WTC11 (cell line): ENCODE measurements at regions not wholly inside any gene's neighbourhood (a gene's known extent, or its start where the extent isn't known, plus 50 kb on each side); places are given as distances from the start of the nearest gene placed in this dataset.
A peak's percentile ranks its signal among the peaks of the same experiment; 100 is the strongest.

Experiments used
- ATAC-seq: fragments of 200-7000 bp; cut with Tn5 transposase; 2 replicates; pipeline ENCODE4 v1.10.0; 2021; ENCODE audit warnings: mild to moderate bottlenecking, moderate library complexity
- CTCF ChIA-PET: fragments of 300-600 bp; sonication (Branson Sonifier 250); formaldehyde crosslinking; loops from one replicate; lab custom pipeline; 2021; ENCODE audit warnings: antibody characterized with exemption; lab: Charles Lee
- POLR2A ChIA-PET: fragments of 350-600 bp; sonication (Branson Sonifier 250); formaldehyde crosslinking; loops from one replicate; lab custom pipeline; 2021; ENCODE audit warnings: antibody characterized with exemption; lab: Charles Lee
- DNase-seq: peaks from one replicate; pipeline ENCODE4 v3.0.0; 2021; ENCODE audit warnings: low spot score
- H3K27ac Mint-ChIP-seq: 2 replicates; pipeline ENCODE4 v1.8.0; 2021; ENCODE audit warnings: mixed read lengths
- H3K27me3 Mint-ChIP-seq: 2 replicates; pipeline ENCODE4 v1.8.0; 2021; ENCODE audit warnings: low read depth, mild to moderate bottlenecking, moderate library complexity, mixed read lengths
- H3K36me3 Mint-ChIP-seq: 2 replicates; pipeline ENCODE4 v1.8.0; 2021; ENCODE audit warnings: mixed read lengths
- H3K4me1 Mint-ChIP-seq: 2 replicates; pipeline ENCODE4 v1.8.0; 2022; ENCODE audit warnings: mixed read lengths
- H3K4me3 Mint-ChIP-seq: 2 replicates; pipeline ENCODE4 v1.8.0; 2021; ENCODE audit warnings: mild to moderate bottlenecking, moderate library complexity, mixed read lengths
- H3K9me3 Mint-ChIP-seq: 2 replicates; pipeline ENCODE4 v1.8.0; 2021; ENCODE audit warnings: mixed read lengths
- ATF1 ChIP-seq: sonication (generic); formaldehyde crosslinking; IDR thresholded peaks from 2 replicates; pipeline ENCODE4 v1.8.1; 2023; ENCODE audit warnings: mild to moderate bottlenecking, moderate library complexity, missing genetic modification reagents
- ELF4 ChIP-seq: sonication (generic); formaldehyde crosslinking; IDR thresholded peaks from 2 replicates; pipeline ENCODE4 v1.8.1; 2022; ENCODE audit warnings: low read depth, mild to moderate bottlenecking, moderate library complexity, missing genetic modification reagents
- EMX1 ChIP-seq: fragments of 250-450 bp; sonication (Bioruptor Pico); IDR thresholded peaks from 2 replicates; pipeline ENCODE4 v1.8.0; 2021; ENCODE audit warnings: mild to moderate bottlenecking
- GABPB1 ChIP-seq: sonication (generic); formaldehyde crosslinking; IDR thresholded peaks from 2 replicates; pipeline ENCODE4 v1.8.1; 2023; ENCODE audit warnings: mild to moderate bottlenecking, missing genetic modification reagents
- GRHL2 ChIP-seq: fragments of 250-450 bp; sonication (Bioruptor Pico); IDR thresholded peaks from 2 replicates; pipeline ENCODE4 v1.8.0; 2022; ENCODE audit warnings: mild to moderate bottlenecking, moderate library complexity; ENCODE audit not compliant: insufficient replicate concordance, severe bottlenecking
- JUN ChIP-seq: sonication (generic); formaldehyde crosslinking; IDR thresholded peaks from 2 replicates; pipeline ENCODE4 v1.8.0; 2023; ENCODE audit warnings: mild to moderate bottlenecking, missing genetic modification reagents
- KAT7 ChIP-seq: sonication (generic); formaldehyde crosslinking; IDR thresholded peaks from 2 replicates; pipeline ENCODE4 v1.8.1; 2023; ENCODE audit warnings: missing genetic modification reagents, mild to moderate bottlenecking, borderline replicate concordance
- MYBL2 ChIP-seq: sonication (generic); formaldehyde crosslinking; IDR thresholded peaks from 2 replicates; pipeline ENCODE4 v1.8.1; 2023; ENCODE audit warnings: mild to moderate bottlenecking, moderate library complexity, missing genetic modification reagents
- NR1H2 ChIP-seq: sonication (generic); formaldehyde crosslinking; IDR thresholded peaks from 2 replicates; pipeline ENCODE4 v1.9.0; 2021; ENCODE audit warnings: mild to moderate bottlenecking, moderate library complexity, missing genetic modification reagents
- NR2C2 ChIP-seq: sonication (generic); formaldehyde crosslinking; IDR thresholded peaks from 2 replicates; pipeline ENCODE4 v1.8.0; 2022; ENCODE audit warnings: mild to moderate bottlenecking, missing genetic modification reagents
- RELA ChIP-seq: sonication (generic); formaldehyde crosslinking; IDR thresholded peaks from 2 replicates; pipeline ENCODE4 v1.8.1; 2022; ENCODE audit warnings: missing genetic modification reagents, mild to moderate bottlenecking, borderline replicate concordance
- RORB ChIP-seq: fragments of 250-450 bp; sonication (Bioruptor Pico); IDR thresholded peaks from 2 replicates; pipeline ENCODE4 v1.9.0; 2021; ENCODE audit warnings: mild to moderate bottlenecking
- SMAD4 ChIP-seq: sonication (generic); formaldehyde crosslinking; IDR thresholded peaks from 2 replicates; pipeline ENCODE4 v1.8.0; 2022; ENCODE audit warnings: mild to moderate bottlenecking, missing genetic modification reagents
- SP1 ChIP-seq: sonication (generic); formaldehyde crosslinking; conservative IDR thresholded peaks from 2 replicates; pipeline ENCODE4 v1.8.1; 2022; ENCODE audit warnings: missing genetic modification reagents
- TP53 ChIP-seq: sonication (generic); formaldehyde crosslinking; IDR thresholded peaks from 2 replicates; pipeline ENCODE4 v1.8.1; 2023; ENCODE audit warnings: mild to moderate bottlenecking, missing genetic modification reagents
- ZNF138 ChIP-seq: sonication (generic); formaldehyde crosslinking; conservative IDR thresholded peaks from 2 replicates; pipeline ENCODE4 v1.8.1; 2022; ENCODE audit warnings: mild to moderate bottlenecking, moderate library complexity, missing genetic modification reagents
- TF ChIP-seq, protein P1 (sequence below): sonication (generic); formaldehyde crosslinking; IDR thresholded peaks from 2 replicates; pipeline ENCODE4 v1.8.1; 2023; ENCODE audit warnings: mild to moderate bottlenecking, missing genetic modification reagents
- TF ChIP-seq, protein P2 (sequence below): fragments of 250-450 bp; sonication (Bioruptor Pico); IDR thresholded peaks from 2 replicates; pipeline ENCODE4 v1.8.0; 2021; ENCODE audit warnings: mild to moderate bottlenecking
- TF ChIP-seq, protein P3 (sequence below): fragments of 250-450 bp; sonication (Bioruptor Pico); IDR thresholded peaks from 2 replicates; pipeline ENCODE4 v1.9.0; 2021; ENCODE audit warnings: moderate library complexity, mild to moderate bottlenecking, inconsistent platforms, borderline replicate concordance
- TF ChIP-seq, protein P4 (sequence below): sonication (generic); formaldehyde crosslinking; IDR thresholded peaks from 2 replicates; pipeline ENCODE4 v1.8.0; 2022; ENCODE audit warnings: mild to moderate bottlenecking, missing genetic modification reagents
- TF ChIP-seq, protein P5 (sequence below): fragments of 200-600 bp; IDR thresholded peaks from 2 replicates; pipeline ENCODE4 v1.8.0; 2022; ENCODE audit warnings: antibody characterized with exemption
- TF ChIP-seq, protein P6 (sequence below): sonication (generic); formaldehyde crosslinking; IDR thresholded peaks from 2 replicates; pipeline ENCODE4 v1.8.1; 2023; ENCODE audit warnings: mild to moderate bottlenecking, moderate library complexity, missing genetic modification reagents

DNA sequence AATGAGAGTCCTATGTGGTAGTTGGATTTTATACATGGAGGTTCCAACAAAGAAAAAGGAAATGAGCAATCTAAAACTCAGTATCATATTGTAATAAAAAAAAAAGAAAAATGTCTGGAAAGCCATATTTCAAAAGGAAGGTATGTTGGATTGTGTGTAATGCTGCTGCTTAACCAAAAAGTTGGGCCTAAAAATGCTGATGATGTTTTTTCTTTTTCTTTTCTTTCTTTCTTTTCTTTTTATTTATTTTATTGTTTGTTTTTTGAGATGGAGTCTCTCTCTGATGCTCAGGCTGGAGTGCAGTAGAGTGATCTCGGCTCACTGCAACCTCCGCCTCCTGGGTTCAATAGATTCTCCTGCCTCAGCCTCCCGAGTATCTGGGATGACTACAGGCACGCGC is 1424.0 kb upstream of the CDH6 start:
- TF ChIP-seq ATF1 (no peak), EMX1 (CRISPR knock-in tag) (no peak), NR1H2 (no peak), MYBL2 (CRISPR knock-in tag) (no peak), ZNF138 (CRISPR knock-in tag) (no peak)
- TF ChIP-seq, protein P1, sequence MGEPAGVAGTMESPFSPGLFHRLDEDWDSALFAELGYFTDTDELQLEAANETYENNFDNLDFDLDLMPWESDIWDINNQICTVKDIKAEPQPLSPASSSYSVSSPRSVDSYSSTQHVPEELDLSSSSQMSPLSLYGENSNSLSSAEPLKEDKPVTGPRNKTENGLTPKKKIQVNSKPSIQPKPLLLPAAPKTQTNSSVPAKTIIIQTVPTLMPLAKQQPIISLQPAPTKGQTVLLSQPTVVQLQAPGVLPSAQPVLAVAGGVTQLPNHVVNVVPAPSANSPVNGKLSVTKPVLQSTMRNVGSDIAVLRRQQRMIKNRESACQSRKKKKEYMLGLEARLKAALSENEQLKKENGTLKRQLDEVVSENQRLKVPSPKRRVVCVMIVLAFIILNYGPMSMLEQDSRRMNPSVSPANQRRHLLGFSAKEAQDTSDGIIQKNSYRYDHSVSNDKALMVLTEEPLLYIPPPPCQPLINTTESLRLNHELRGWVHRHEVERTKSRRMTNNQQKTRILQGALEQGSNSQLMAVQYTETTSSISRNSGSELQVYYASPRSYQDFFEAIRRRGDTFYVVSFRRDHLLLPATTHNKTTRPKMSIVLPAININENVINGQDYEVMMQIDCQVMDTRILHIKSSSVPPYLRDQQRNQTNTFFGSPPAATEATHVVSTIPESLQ (CRISPR knock-in tag), result no peak
- TF ChIP-seq, protein P2, sequence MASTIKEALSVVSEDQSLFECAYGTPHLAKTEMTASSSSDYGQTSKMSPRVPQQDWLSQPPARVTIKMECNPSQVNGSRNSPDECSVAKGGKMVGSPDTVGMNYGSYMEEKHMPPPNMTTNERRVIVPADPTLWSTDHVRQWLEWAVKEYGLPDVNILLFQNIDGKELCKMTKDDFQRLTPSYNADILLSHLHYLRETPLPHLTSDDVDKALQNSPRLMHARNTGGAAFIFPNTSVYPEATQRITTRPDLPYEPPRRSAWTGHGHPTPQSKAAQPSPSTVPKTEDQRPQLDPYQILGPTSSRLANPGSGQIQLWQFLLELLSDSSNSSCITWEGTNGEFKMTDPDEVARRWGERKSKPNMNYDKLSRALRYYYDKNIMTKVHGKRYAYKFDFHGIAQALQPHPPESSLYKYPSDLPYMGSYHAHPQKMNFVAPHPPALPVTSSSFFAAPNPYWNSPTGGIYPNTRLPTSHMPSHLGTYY, result no peak
- TF ChIP-seq, protein P3, sequence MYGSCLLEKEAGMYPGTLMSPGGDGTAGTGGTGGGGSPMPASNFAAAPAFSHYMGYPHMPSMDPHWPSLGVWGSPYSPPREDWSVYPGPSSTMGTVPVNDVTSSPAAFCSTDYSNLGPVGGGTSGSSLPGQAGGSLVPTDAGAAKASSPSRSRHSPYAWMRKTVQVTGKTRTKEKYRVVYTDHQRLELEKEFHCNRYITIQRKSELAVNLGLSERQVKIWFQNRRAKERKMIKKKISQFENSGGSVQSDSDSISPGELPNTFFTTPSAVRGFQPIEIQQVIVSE (CRISPR knock-in tag), result no peak
- TF ChIP-seq, protein P4, sequence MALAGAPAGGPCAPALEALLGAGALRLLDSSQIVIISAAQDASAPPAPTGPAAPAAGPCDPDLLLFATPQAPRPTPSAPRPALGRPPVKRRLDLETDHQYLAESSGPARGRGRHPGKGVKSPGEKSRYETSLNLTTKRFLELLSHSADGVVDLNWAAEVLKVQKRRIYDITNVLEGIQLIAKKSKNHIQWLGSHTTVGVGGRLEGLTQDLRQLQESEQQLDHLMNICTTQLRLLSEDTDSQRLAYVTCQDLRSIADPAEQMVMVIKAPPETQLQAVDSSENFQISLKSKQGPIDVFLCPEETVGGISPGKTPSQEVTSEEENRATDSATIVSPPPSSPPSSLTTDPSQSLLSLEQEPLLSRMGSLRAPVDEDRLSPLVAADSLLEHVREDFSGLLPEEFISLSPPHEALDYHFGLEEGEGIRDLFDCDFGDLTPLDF, result no peak
- TF ChIP-seq, all 79 proteins: peak for 0
- Mint-ChIP-seq H3K36me3 (no peaks in the 10 kb centered on the region), H3K9me3 (peaks cover 9% of the 10 kb centered on the region; the same call in 1 of the 2 replicates), H3K4me3 (no peak overlapping the region), H3K27ac (no peak overlapping the region), H3K4me1 (no peaks in the 10 kb centered on the region), H3K27me3 (no peaks in the 10 kb centered on the region; the same call in 1 of the 2 replicates)
- ATAC-seq (no peak), DNase-seq (no peak)
- CTCF ChIA-PET, result no interaction called here
- POLR2A ChIA-PET, result no interaction called here

DNA sequence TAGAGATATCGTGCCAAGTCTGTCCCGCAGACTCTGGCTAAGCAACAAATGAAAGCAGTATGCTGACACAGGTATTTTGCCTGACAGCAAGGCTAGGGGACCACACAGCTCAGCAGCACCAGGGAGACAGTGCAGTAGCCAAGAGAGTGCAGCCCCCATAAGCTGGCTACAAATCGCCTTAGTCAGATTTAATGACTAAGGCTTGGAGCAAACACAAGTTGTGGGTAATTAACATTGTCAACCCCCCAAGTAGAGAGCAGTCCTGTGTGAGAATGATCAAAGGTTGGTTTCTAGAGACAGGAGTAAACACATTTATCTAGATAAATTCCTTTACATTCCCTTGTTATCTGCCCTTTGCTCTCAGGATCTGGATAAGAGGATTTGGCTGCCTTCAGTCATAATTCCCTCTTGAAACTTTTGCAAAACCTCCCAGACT is 1434.5 kb upstream of the CDH6 start:
- ChIA-PET CTCF (no interaction called here), POLR2A (no interaction called here)
- Mint-ChIP-seq H3K36me3 (peaks cover 8% of the 10 kb centered on the region), H3K9me3 (peaks cover 21% of the 10 kb centered on the region), H3K27me3 (no peaks in the 10 kb centered on the region), H3K4me3 (no peak overlapping the region), H3K27ac (no peak overlapping the region), H3K4me1 (no peaks in the 10 kb centered on the region)
- peak; percentile 69 for ATAC-seq
- no peak for TF ChIP-seq GABPB1 (CRISPR knock-in tag)
- TF ChIP-seq JUN (CRISPR knock-in tag), result no peak
- no peak for TF ChIP-seq GRHL2 (CRISPR knock-in tag)
- no peak for DNase-seq

DNA sequence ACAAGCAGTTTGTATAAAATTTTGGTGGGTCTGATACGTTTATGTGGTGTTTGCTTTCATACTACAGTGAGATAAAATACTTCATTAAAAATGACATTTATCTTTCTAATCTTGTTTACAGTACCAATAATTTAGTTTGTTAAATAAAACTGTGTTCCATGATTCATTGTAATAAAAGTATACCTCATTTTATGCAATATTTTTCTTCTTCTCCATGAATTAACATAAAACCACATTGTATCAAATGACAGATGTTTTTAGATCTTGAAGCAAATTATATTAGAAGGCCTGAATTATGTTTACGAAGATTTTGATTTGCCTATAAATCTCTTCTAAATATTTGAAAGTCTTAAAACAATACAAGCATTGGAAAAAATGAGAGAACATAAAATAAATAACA is 1443.0 kb upstream of the CDH6 start:
- no peak for ATAC-seq
- Mint-ChIP-seq H3K27ac (no peak overlapping the region), H3K9me3 (peaks cover 22% of the 10 kb centered on the region), H3K27me3 (no peaks in the 10 kb centered on the region), H3K4me1 (no peaks in the 10 kb centered on the region), H3K4me3 (no peak overlapping the region), H3K36me3 (peaks cover 8% of the 10 kb centered on the region)
- TF ChIP-seq, protein P5, sequence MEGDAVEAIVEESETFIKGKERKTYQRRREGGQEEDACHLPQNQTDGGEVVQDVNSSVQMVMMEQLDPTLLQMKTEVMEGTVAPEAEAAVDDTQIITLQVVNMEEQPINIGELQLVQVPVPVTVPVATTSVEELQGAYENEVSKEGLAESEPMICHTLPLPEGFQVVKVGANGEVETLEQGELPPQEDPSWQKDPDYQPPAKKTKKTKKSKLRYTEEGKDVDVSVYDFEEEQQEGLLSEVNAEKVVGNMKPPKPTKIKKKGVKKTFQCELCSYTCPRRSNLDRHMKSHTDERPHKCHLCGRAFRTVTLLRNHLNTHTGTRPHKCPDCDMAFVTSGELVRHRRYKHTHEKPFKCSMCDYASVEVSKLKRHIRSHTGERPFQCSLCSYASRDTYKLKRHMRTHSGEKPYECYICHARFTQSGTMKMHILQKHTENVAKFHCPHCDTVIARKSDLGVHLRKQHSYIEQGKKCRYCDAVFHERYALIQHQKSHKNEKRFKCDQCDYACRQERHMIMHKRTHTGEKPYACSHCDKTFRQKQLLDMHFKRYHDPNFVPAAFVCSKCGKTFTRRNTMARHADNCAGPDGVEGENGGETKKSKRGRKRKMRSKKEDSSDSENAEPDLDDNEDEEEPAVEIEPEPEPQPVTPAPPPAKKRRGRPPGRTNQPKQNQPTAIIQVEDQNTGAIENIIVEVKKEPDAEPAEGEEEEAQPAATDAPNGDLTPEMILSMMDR, result no peak
- no peak for TF ChIP-seq TP53 (CRISPR knock-in tag)
- TF ChIP-seq NR1H2, result no peak
- no peak for TF ChIP-seq RORB (CRISPR knock-in tag)
- TF ChIP-seq, protein P6, sequence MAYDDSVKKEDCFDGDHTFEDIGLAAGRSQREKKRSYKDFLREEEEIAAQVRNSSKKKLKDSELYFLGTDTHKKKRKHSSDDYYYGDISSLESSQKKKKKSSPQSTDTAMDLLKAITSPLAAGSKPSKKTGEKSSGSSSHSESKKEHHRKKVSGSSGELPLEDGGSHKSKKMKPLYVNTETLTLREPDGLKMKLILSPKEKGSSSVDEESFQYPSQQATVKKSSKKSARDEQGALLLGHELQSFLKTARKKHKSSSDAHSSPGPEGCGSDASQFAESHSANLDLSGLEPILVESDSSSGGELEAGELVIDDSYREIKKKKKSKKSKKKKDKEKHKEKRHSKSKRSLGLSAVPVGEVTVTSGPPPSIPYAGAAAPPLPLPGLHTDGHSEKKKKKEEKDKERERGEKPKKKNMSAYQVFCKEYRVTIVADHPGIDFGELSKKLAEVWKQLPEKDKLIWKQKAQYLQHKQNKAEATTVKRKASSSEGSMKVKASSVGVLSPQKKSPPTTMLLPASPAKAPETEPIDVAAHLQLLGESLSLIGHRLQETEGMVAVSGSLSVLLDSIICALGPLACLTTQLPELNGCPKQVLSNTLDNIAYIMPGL (CRISPR knock-in tag), result no peak
- no peak for TF ChIP-seq ELF4 (CRISPR knock-in tag)
- no peak for TF ChIP-seq SP1
- no peak for TF ChIP-seq KAT7 (CRISPR knock-in tag)
- TF ChIP-seq, protein P3 (CRISPR knock-in tag), result no peak
- TF ChIP-seq NR2C2, result no peak
- no peak for TF ChIP-seq SMAD4 (CRISPR knock-in tag)
- TF ChIP-seq RELA (CRISPR knock-in tag), result no peak
- ChIA-PET POLR2A (no interaction called here), CTCF (no interaction called here)
- no peak for DNase-seq
